Heart left ventricle (tissue), 16 donors: ENCODE measurements at regions not wholly inside any gene's neighbourhood (a gene's known extent, or its start where the extent isn't known, plus 50 kb on each side); places are given as distances from the start of the nearest gene placed in this dataset.

Source experiments
- ATAC-seq, 4 donors: fragments of 200-7000 bp; cut with Tn5 transposase; one replicate each; pipeline ENCODE4 v1.9.1; 2020 to 2022; ENCODE audit warnings: moderate library complexity in 4 of 4, mild to moderate bottlenecking in 3 of 4, moderate number of reproducible peaks in 1 of 4
- DNase-seq, 5 donors: peaks; one replicate each; pipeline ENCODE4 v3.0.0-alpha.2; 2020
- H3K27ac ChIP-seq, 12 donors: fragments of 200-600 bp; sonication (generic) in 4 of 12; one replicate each; pipeline versions ENCODE4 v1.5.0 to v1.8.0; 2016 to 2022; ENCODE audit warnings: mild to moderate bottlenecking in 2 of 12
- H3K27me3 ChIP-seq, 9 donors: fragments of 200-600 bp; sonication (generic) in 2 of 9; one replicate each; pipeline versions ENCODE4 v1.5.1 to v1.8.0; 2016 to 2022; ENCODE audit warnings: mild to moderate bottlenecking in 3 of 9
- H3K36me3 ChIP-seq, 9 donors: fragments of 200-600 bp; sonication (generic) in 2 of 9; one replicate each; pipeline versions ENCODE4 v1.5.0 to v1.8.0; 2018 to 2022; ENCODE audit warnings: mild to moderate bottlenecking in 2 of 9
- H3K4me1 ChIP-seq, 12 donors: fragments of 200-600 bp; sonication (generic) in 4 of 12; one replicate each; pipeline versions ENCODE4 v1.5.0 to v1.8.0; 2016 to 2022; ENCODE audit warnings: mild to moderate bottlenecking in 3 of 12
- H3K4me3 ChIP-seq, 12 donors: fragments of 200-600 bp; sonication (generic) in 4 of 12; one replicate each; pipeline versions ENCODE4 v1.5.0 to v1.8.0; 2017 to 2022; ENCODE audit warnings: mild to moderate bottlenecking in 9 of 12, moderate library complexity in 4 of 12
- H3K9me3 ChIP-seq, 12 donors: fragments of 200-600 bp; sonication (generic) in 4 of 12; one replicate each; pipeline versions ENCODE4 v1.5.0 to v1.8.0; 2016 to 2022; ENCODE audit warnings: mild to moderate bottlenecking in 1 of 12
- CTCF ChIP-seq, 12 donors: fragments of 200-600 bp; sonication (generic) in 4 of 12; IDR thresholded peaks; one replicate each; pipeline versions ENCODE4 v1.5.0 to v1.8.0; 2018 to 2022; ENCODE audit warnings: antibody characterized with exemption in 12 of 12, mild to moderate bottlenecking in 5 of 12
- POLR2A ChIP-seq, 2 donors: fragments of 450-650 bp; IDR thresholded peaks; one replicate each; pipeline ENCODE4 v1.6.1; 2017; ENCODE audit warnings: antibody characterized with exemption in 2 of 2, mild to moderate bottlenecking in 2 of 2, moderate library complexity in 2 of 2
- WGBS, 4 donors: extraction: QIAGEN DNeasy Blood & Tissue Kit in 2 of 4; methylation state at CpG; one replicate each; pipeline versions ENCODE4 v1.1.5 to v1.1.7; 2013 to 2018; 5-methylcytosine and 5-hydroxymethylcytosine counted together
- intact Hi-C, 10 donors: fragments of 100-400 bp; cut with DNase I; formaldehyde crosslinking; loops; one replicate each; pipeline versions ENCODE4 v1.11.1 to v1.14.2; 2022
- donor health status: ischemic (EF 13 %, LVEDD 7.1; RV severe dilation, severe dysfunction).
- donor health status: healthy with polysubstance abuse.
- donor health status: DM: no; HTN: yes; CAD: no.
- donor health status: DM: no; HTN: no; CAD: no.
- donor health status: ischemic (EF 25% LVEDD 6.9; RV normal size, moderate dysfunction).
- donor health status: ischemic (EF 25% LVEDD 5.7; RV mildly dilated, moderate dysfunction).
- donor health status: healthy.
- donor health status: DM: yes; HTN: yes; CAD: no.
- donor health status: ischemic (EF 35%, LVEDD 5.7; RV mildly dilated, moderate dysfunction).
- donor health status: nonischemic (EF 11% LVEDD 7.7; RV severe dilation, severe dysfunction).
- donor health status: DM: yes; HTN: yes; CAD: no.
- donor health status: PGD.
- donor health status: ischemic (EF 29% LVEDD 5.4; RV normal size, mild dysfunction).
- donor health status: nonischemic (EF 23%, LVEDD 6.1; RV moderate dilation, normal function).

GRCh38 chr2:168300460-168300859 lies 53.1 kb upstream of the STK39 start:
- H3K36me3 ChIP-seq: no peaks in the 10 kb centered on the region
- no peak for TF ChIP-seq POLR2A (IDR thresholded peaks at IDR 0.05)
- TF ChIP-seq CTCF (IDR thresholded peaks at IDR 0.05): no peak
- 67 to 70% (median 68%) methylated on average over 2 of the region's 2 CpGs for WGBS, 4 donors
- intact Hi-C loops: no loop called here
- no peaks in the 10 kb centered on the region for H3K27me3 ChIP-seq
- H3K4me3 ChIP-seq: no peak overlapping the region
- H3K4me1 ChIP-seq: no peaks in the 10 kb centered on the region
- peaks cover 0 to 6% (median 0%) of the 10 kb centered on the region in 12 donors for H3K9me3 ChIP-seq
- H3K27ac ChIP-seq: no peak overlapping the region
- ATAC-seq (no peak), DNase-seq (no peak)

- Histone ChIP-seq H3K27ac (no peak overlapping the region), H3K4me1 (no peaks in the 10 kb centered on the region), H3K36me3 (no peaks in the 10 kb centered on the region), H3K4me3 (no peak overlapping the region), H3K9me3 (peaks cover 0 to 31% (median 7%) of the 10 kb centered on the region in 12 donors), H3K27me3 (no peaks in the 10 kb centered on the region)
- WGBS, 4 donors: 91 to 96% (median 94%) methylated on average over 3 of the region's 3 CpGs
- no peak for DNase-seq
- no peak for TF ChIP-seq POLR2A (IDR thresholded peaks at IDR 0.05)
- no peak for TF ChIP-seq CTCF (IDR thresholded peaks at IDR 0.05)
- no peak for ATAC-seq
- intact Hi-C loops: no loop called here
Measured at GRCh38 chr2:168304024-168304681, 56.8 kb upstream of the STK39 start.

- H3K4me1 ChIP-seq: peaks cover 0 to 14% (median 5%) of the 10 kb centered on the region in 12 donors
- no peak for TF ChIP-seq POLR2A (IDR thresholded peaks at IDR 0.05)
- TF ChIP-seq CTCF (IDR thresholded peaks at IDR 0.05): no peak
- intact Hi-C loops: no loop called here
- no peak for ATAC-seq
- H3K9me3 ChIP-seq: peaks cover 0 to 31% (median 7%) of the 10 kb centered on the region in 12 donors
- no peak for DNase-seq
- H3K36me3 ChIP-seq: no peaks in the 10 kb centered on the region
- H3K4me3 ChIP-seq: no peak overlapping the region
- H3K27ac ChIP-seq: no peak overlapping the region
- H3K27me3 ChIP-seq: no peaks in the 10 kb centered on the region
Measured at GRCh38 chr2:168307379-168307778, 60.0 kb upstream of the STK39 start.

- Histone ChIP-seq H3K4me3 (no peak overlapping the region), H3K9me3 (peaks cover 0 to 25% (median 7%) of the 10 kb centered on the region in 12 donors), H3K36me3 (no peaks in the 10 kb centered on the region), H3K27me3 (no peaks in the 10 kb centered on the region), H3K4me1 (peaks cover 0 to 22% (median 8%) of the 10 kb centered on the region in 12 donors), H3K27ac (no peak overlapping the region)
- no peak for TF ChIP-seq CTCF (IDR thresholded peaks at IDR 0.05)
- TF ChIP-seq POLR2A (IDR thresholded peaks at IDR 0.05): no peak
- intact Hi-C loops: loop anchor here in 1 of 10 donors (10.0 kb wide), 1 partner anchor 166 kb away; no protein-coding TSS in a partner anchor
- WGBS, 4 donors: 90 to 100% (median 99%) methylated on average over 1 of the region's 1 CpG
- ATAC-seq (no peak), DNase-seq (no peak)
Measured at GRCh38 chr2:168310580-168310979, 63.2 kb upstream of the STK39 start.
